ENCODE measurements at regions not wholly inside any gene's neighbourhood (a gene's known extent, or its start where the extent isn't known, plus 50 kb on each side); places are given as distances from the start of the nearest gene placed in this dataset.

DNA sequence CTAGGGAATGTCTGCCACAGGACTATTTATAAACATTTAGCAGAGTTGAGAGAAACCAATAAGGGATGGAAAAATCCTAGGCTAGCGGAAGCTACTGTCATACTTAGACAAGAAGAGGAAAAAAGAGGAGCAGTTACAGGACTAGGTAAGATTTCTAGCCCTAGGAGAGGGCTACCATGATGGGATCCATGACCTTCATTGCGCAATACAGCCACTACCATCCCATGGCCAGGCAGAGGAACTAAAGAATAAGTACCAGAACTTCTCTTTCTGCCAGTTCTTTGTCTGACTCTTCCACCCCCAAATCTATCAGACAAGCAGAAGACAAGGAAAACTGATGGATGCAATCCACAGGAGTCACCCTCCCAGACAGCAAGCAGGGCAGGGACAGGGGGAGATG is 417.0 kb upstream of the CHST9 start:
- TF ChIP-seq, protein P1, sequence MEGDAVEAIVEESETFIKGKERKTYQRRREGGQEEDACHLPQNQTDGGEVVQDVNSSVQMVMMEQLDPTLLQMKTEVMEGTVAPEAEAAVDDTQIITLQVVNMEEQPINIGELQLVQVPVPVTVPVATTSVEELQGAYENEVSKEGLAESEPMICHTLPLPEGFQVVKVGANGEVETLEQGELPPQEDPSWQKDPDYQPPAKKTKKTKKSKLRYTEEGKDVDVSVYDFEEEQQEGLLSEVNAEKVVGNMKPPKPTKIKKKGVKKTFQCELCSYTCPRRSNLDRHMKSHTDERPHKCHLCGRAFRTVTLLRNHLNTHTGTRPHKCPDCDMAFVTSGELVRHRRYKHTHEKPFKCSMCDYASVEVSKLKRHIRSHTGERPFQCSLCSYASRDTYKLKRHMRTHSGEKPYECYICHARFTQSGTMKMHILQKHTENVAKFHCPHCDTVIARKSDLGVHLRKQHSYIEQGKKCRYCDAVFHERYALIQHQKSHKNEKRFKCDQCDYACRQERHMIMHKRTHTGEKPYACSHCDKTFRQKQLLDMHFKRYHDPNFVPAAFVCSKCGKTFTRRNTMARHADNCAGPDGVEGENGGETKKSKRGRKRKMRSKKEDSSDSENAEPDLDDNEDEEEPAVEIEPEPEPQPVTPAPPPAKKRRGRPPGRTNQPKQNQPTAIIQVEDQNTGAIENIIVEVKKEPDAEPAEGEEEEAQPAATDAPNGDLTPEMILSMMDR (IDR thresholded peaks at IDR 0.05 in 8 of 11, conservative IDR thresholded peaks at IDR 0.05 in 3 of 11): no peak
- TF ChIP-seq POLR2AphosphoS5 (IDR thresholded peaks at IDR 0.05) (no peak), POLR2A (IDR thresholded peaks at IDR 0.05) (no peak)
- Histone ChIP-seq H3K4me3 (no peak overlapping the region), H3K9me3 (peaks cover 0 to 10% (median 0%) of the 10 kb centered on the region in 8 donors), H3K27ac (no peak overlapping the region), H3K27me3 (replicated peaks in 1 of 7) (no peaks in the 10 kb centered on the region), H3K36me3 (no peaks in the 10 kb centered on the region), H3K4me1 (no peaks in the 10 kb centered on the region)
- no peak for DNase-seq
- intact Hi-C loops (cut with DNase I; ENCODE audit: low total_unique reads): loop anchor here (10.0 kb wide), 1 partner anchor 987 kb away; no protein-coding TSS in a partner anchor
- 92 to 98% (median 95%) methylated on average over 2 of the region's 2 CpGs for WGBS, 5 donors

DNA sequence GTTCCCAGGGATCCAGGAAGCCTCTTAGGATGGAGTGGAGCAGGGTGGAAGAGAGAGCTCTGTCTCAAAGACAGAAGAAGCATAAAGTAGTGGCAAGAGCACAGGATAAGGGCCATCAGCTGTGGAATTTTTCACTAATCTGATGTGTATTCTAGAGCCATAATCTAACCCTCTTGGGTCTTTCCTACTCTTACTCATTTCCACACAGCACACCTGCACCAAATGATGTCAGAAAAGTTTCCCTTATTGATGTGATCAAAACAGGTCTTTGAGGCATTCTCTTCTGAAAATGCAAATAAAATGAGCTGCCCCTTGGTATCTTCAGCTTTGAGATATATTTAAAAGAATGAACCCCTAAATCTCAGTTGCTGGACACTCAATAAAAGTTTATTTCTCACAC is 415.1 kb upstream of the CHST9 start:
- intact Hi-C loops (cut with DNase I; ENCODE audit: low total_unique reads): loop anchor here (10.0 kb wide), 1 partner anchor 985 kb away; no protein-coding TSS in a partner anchor
- H3K36me3 ChIP-seq: no peaks in the 10 kb centered on the region

DNA sequence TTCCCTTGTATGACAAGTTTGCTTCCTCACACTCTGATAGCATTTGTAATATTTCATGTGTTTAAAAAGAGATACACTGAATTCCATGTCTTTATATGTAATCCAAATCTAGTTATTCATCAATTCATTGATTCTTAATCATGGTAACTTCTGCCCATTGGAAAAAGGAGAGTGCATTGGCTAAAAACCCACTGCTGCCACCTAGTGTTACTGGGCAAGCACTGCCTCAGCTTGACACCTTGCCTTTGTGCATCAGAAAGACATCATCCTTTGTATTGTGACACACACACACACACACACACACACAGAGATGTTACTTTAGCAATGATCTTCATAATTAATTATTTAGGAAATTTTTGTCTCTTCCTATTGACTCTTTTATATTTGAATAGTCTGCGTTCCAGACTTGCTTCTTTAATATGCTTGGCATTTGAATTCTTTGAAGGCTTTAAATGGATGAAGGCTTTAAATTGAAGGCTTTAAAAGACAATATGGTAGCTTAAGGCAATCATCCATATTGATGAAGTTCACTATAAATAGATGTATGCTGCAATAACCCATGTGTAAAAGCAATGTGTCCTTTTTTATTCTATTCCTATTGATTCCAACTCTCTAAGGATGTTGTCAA is 414.2 kb upstream of the CHST9 start:
- Histone ChIP-seq H3K9me3 (peaks cover 0 to 10% (median 0%) of the 10 kb centered on the region in 8 donors), H3K27ac (no peak overlapping the region), H3K36me3 (no peaks in the 10 kb centered on the region), H3K4me1 (no peaks in the 10 kb centered on the region), H3K27me3 (replicated peaks in 1 of 7) (no peaks in the 10 kb centered on the region), H3K4me3 (no peak overlapping the region)
- 78 to 98% (median 89%) methylated on average over 1 of the region's 1 CpG for WGBS, 5 donors
- DNase-seq: no peak
- intact Hi-C loops (cut with DNase I; ENCODE audit: low total_unique reads): loop anchor here (5.0 to 10.0 kb wide), 2 partner anchors 235 to 582 kb away; no protein-coding TSS in a partner anchor
- TF ChIP-seq POLR2A (IDR thresholded peaks at IDR 0.05): no peak
- TF ChIP-seq, protein P1 (IDR thresholded peaks at IDR 0.05 in 8 of 11, conservative IDR thresholded peaks at IDR 0.05 in 3 of 11): peak in 10 of 11 experiments; percentile 38 to 76 (median 73)

More for the DNA sequence above, 415.1 kb upstream of the CHST9 start:
- H3K4me1 ChIP-seq: no peaks in the 10 kb centered on the region
- no peak overlapping the region for H3K27ac ChIP-seq
- H3K9me3 ChIP-seq: peaks cover 0 to 10% (median 0%) of the 10 kb centered on the region in 8 donors
- no peaks in the 10 kb centered on the region for H3K27me3 ChIP-seq (replicated peaks in 1 of 7)
- no peak for TF ChIP-seq POLR2A (IDR thresholded peaks at IDR 0.05)
- DNase-seq: no peak
- H3K4me3 ChIP-seq: no peak overlapping the region

DNA sequence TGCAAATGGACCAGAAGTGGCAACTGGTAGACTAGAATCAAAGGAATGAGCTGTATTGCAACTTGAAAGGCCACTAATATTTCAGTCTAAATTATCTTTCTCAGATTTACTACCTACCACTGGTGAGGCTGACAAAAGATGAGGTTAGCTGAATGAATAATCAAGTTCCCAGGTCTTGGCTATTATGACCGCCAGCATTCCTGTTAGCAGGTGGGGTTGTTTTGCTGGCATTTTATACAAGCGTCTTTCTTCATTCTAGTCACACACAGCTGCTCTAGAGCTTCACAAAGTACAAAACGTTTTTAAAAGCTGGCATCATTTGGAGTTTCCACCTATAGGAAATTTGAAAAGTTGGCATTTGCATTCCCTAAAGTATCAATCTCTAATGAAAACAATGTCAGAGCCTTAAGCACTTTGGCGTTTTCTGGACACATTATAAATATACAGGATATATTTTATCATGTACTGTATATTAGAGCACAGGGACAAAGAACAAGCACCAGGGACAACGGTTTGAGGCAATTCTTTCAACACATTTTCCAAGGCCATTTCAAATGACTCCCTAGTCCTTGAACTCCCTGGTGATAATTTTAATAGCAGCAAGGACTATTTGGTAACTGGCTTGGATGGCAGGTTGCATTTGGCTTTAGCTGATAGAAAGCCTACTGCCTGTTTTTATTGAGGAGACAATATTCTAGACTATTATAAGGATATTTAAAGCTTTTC is 410.2 kb upstream of the CHST9 start:
- no peaks in the 10 kb centered on the region for H3K4me1 ChIP-seq
- H3K27ac ChIP-seq: peak overlapping the region; percentile 3 to 76 (median 48)
- H3K36me3 ChIP-seq: no peaks in the 10 kb centered on the region
- H3K9me3 ChIP-seq: no peaks in the 10 kb centered on the region
- DNase-seq: no peak
- intact Hi-C loops (cut with DNase I; ENCODE audit: low total_unique reads): loop anchor here (5.0 to 10.0 kb wide), 2 partner anchors 230 to 578 kb away; no protein-coding TSS in a partner anchor
- H3K27me3 ChIP-seq (replicated peaks in 1 of 7): no peaks in the 10 kb centered on the region
- TF ChIP-seq, protein P1 (IDR thresholded peaks at IDR 0.05 in 8 of 11, conservative IDR thresholded peaks at IDR 0.05 in 3 of 11): no peak
- no peak for TF ChIP-seq POLR2A (IDR thresholded peaks at IDR 0.05)
- TF ChIP-seq POLR2AphosphoS5 (IDR thresholded peaks at IDR 0.05): no peak
- WGBS, 5 donors: 57 to 67% (median 63%) methylated on average over 5 of the region's 5 CpGs
- no peak overlapping the region for H3K4me3 ChIP-seq

Measured in spleen (tissue), 11 donors.